AG09319 (cell line): ENCODE measurements at regions not wholly inside any gene's neighbourhood (a gene's known extent, or its start where the extent isn't known, plus 50 kb on each side); places are given as distances from the start of the nearest gene placed in this dataset.

ENCODE experiments used
- DNase-seq: peaks from one replicate; pipeline ENCODE4 v3.0.0-alpha.2; 2010; ENCODE audit warnings: low read depth; ENCODE audit errors: extremely low read depth
- TF ChIP-seq, protein P1 (sequence below): IDR thresholded peaks from 2 replicates; pipeline ENCODE4 v1.5.1; 2011; ENCODE audit warnings: low read depth, mild to moderate bottlenecking, inconsistent platforms, low read length, moderate library complexity

DNA sequence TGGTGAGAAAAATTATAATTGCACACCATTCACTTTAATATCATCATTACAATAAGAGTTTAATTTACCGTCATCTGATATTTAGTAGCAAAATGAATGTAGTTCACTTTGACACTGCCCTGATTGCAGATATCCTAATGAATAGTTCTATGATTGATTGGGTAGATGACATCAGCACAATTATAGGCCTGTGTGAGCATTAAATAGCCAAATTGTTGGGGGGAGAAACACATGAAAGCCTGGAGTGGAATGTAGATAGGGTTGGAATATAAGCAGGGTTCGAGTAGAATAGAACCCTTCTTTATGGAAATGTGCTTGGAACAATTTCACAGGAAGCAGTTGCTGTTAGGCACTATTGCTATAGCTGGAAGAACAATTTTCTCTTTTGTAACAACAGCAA, 1526.2 kb downstream of the RPA4 start:
- DNase-seq = no peak
- TF ChIP-seq, protein P1, sequence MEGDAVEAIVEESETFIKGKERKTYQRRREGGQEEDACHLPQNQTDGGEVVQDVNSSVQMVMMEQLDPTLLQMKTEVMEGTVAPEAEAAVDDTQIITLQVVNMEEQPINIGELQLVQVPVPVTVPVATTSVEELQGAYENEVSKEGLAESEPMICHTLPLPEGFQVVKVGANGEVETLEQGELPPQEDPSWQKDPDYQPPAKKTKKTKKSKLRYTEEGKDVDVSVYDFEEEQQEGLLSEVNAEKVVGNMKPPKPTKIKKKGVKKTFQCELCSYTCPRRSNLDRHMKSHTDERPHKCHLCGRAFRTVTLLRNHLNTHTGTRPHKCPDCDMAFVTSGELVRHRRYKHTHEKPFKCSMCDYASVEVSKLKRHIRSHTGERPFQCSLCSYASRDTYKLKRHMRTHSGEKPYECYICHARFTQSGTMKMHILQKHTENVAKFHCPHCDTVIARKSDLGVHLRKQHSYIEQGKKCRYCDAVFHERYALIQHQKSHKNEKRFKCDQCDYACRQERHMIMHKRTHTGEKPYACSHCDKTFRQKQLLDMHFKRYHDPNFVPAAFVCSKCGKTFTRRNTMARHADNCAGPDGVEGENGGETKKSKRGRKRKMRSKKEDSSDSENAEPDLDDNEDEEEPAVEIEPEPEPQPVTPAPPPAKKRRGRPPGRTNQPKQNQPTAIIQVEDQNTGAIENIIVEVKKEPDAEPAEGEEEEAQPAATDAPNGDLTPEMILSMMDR = no peak

DNA sequence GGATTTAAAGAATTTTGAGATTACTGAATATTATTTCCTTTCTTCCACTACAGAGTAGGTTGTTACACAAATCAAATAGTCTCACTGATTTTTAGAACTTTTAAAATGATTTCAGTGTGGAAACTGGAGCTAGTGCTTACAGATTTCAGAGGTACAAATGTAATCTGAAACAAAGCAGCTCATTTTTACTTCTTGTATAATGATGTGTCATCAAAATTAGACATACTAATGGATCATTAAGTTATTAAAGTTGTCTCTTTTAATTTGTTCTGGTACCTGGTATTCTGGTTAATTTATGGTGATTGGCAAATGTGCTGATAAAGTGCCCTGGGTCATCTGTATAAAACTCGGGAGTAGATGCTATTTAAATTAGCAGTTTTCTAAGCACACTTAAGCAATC, 1528.3 kb downstream of the RPA4 start:
- TF ChIP-seq, protein P1 = no peak

DNA sequence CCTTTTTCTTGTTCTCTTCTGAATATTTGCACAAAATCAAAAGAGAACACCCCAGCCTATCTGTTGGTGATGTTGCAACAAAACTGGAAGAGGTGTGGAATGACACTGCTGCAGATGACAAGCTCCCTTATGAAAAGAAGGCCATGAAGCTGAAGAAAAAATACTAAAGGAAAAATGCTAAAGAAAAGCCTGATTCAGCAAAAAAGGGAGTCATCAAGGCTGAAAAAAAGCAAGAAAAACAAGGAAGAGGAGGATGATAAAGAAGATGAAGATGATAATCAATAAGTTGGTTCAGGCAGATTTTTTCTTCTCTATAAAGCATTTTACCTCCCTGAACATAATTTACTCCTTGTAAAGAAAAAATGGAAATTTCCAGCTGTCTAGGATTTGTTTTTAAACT, 1538.8 kb downstream of the RPA4 start:
- DNase-seq = no peak
- TF ChIP-seq, protein P1 = no peak

More for the DNA sequence above, 1528.3 kb downstream of the RPA4 start:
- no peak for DNase-seq

DNA sequence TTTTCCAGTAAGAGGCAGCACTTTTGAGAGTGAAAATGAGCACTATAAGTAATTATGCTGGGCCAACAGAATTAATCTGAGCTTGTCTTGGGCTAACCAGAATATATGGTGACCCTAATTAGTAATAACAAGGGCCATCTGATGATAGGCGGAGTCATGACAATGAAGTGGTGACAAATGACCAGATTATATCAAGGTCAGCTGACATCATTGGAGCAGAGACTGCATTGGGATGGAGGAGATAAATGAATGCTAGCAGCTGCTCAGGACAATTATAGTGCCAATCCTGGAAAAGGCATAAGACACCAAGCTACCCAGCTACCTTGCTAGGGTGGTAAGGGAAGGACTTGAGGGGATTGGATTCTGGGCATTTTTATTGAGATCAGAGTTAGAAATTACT, 1548.7 kb downstream of the RPA4 start:
- TF ChIP-seq, protein P1 = no peak

DNA sequence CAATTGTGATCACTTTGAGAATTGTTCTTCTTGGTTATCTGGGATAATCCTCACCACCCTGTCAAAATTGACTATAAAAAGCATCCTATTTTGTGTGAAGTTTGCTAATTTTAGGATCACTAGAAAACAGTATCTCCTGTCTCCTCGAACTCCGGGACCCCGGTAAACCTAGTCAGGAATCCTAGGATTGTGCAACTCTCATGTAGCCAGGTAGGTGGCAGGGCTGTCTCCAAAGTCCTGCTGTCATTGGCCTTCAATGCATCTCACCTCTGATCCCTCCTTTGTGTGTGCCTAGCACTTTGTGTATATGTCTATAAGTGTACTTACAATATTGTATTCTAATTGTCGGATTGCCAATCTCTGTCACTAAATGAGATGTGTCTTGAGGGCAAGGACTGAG, 1564.8 kb downstream of the RPA4 start:
- TF ChIP-seq, protein P1 = no peak

More for the DNA sequence above, 1548.7 kb downstream of the RPA4 start:
- DNase-seq = no peak

DNA sequence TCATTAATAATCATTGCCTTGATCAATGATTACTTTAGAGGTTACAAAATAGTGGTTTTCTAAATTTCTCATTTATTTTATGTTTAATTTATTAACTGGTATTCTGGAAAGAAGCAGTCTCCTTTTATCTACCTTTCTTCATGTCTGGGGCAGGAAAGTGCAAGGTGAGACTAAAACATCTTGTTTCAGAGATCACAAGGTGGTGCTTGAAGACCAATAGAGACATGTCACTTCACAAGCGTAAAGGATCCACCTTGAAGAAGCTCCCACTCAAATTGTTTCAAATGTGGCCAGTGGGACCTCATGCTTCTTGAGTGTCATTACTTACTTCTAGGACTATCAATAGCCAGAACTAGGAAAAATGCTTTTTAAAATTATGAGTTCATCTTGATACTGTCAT, 1568.7 kb downstream of the RPA4 start:
- no peak for DNase-seq

More for the DNA sequence above, 1564.8 kb downstream of the RPA4 start:
- no peak for DNase-seq

DNA sequence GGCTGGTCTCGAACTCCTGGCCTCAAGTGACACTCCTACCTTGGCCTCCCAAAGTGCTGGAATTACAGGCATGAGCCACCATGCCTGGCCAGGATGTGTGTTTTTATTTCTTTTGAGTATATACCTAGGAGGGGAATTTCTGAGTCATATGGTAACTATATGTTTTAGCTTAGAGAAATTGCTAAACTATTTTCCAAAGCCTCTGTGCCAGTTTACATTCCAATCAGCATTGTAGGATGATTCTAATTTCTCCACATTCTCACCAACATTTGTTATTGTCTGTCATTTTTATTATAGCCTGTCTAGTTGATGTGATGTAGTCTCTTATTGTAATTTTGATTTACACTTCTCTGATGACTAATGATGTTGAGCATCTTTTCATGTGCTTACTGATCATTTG, 1576.0 kb downstream of the RPA4 start:
- TF ChIP-seq, protein P1 = no peak
- no peak for DNase-seq

More for the DNA sequence above, 1568.7 kb downstream of the RPA4 start:
- TF ChIP-seq, protein P1 = no peak
